Posterior vena cava (tissue), 2 donors: ENCODE measurements at regions not wholly inside any gene's neighbourhood (a gene's known extent, or its start where the extent isn't known, plus 50 kb on each side); places are given as distances from the start of the nearest gene placed in this dataset.

ENCODE experiments used
- DNase-seq: peaks from one replicate; pipeline ENCODE4 v3.0.0-alpha.2; 2020; ENCODE audit warnings: low spot score
- intact Hi-C, 2 donors: fragments of 100-400 bp; cut with DNase I; formaldehyde crosslinking; loops; one replicate each; pipeline versions ENCODE4 v1.14.1 to v1.14.2; 2022 to 2023
- donor health status: DM: yes; HTN: yes; CAD: no.
- donor health status: DM: yes; HTN: yes; CAD: no.

- intact Hi-C loops: no loop called here
- no peak for DNase-seq
These were observed 318.3 kb upstream of the SORL1-AS1 start for GRCh38 chr11:121770939-121771595.

GRCh38 chr11:121769191-121769590 lies 316.4 kb upstream of the SORL1-AS1 start:
- DNase-seq: no peak
- intact Hi-C loops: no loop called here

- intact Hi-C loops: no loop called here
- DNase-seq: no peak
These were observed 314.7 kb upstream of the SORL1-AS1 start for GRCh38 chr11:121767433-121767832.

- DNase-seq: no peak
These were observed 314.2 kb upstream of the SORL1-AS1 start for GRCh38 chr11:121766991-121767390.

GRCh38 chr11:121766166-121766565 lies 313.4 kb upstream of the SORL1-AS1 start:
- intact Hi-C loops: no loop called here
- no peak for DNase-seq

More at GRCh38 chr11:121766991-121767390, 314.2 kb upstream of the SORL1-AS1 start:
- intact Hi-C loops: no loop called here

GRCh38 chr11:121763526-121763925 lies 310.8 kb upstream of the SORL1-AS1 start:
- DNase-seq: no peak
- intact Hi-C loops: no loop called here

GRCh38 chr11:121762820-121763219 lies 310.1 kb upstream of the SORL1-AS1 start:
- no peak for DNase-seq
- intact Hi-C loops: no loop called here

- intact Hi-C loops: no loop called here
- DNase-seq: no peak
These were observed 308.4 kb upstream of the SORL1-AS1 start for GRCh38 chr11:121761186-121761585.

- intact Hi-C loops: no loop called here
These were observed 304.8 kb upstream of the SORL1-AS1 start for GRCh38 chr11:121757480-121758125.

GRCh38 chr11:121755906-121756305 lies 303.1 kb upstream of the SORL1-AS1 start:
- DNase-seq: no peak
- intact Hi-C loops: no loop called here

More at GRCh38 chr11:121757480-121758125, 304.8 kb upstream of the SORL1-AS1 start:
- DNase-seq: no peak

- intact Hi-C loops: no loop called here
- no peak for DNase-seq
These were observed 302.4 kb upstream of the SORL1-AS1 start for GRCh38 chr11:121755191-121755590.

GRCh38 chr11:121754598-121754997 lies 301.8 kb upstream of the SORL1-AS1 start:
- no peak for DNase-seq
- intact Hi-C loops: no loop called here

GRCh38 chr11:121749691-121750090 lies 296.9 kb upstream of the SORL1-AS1 start:
- no peak for DNase-seq
- intact Hi-C loops: no loop called here

GRCh38 chr11:121748068-121748467 lies 295.3 kb upstream of the SORL1-AS1 start:
- DNase-seq: no peak
- intact Hi-C loops: no loop called here

GRCh38 chr11:121743285-121743684 lies 290.5 kb upstream of the SORL1-AS1 start:
- no peak for DNase-seq
- intact Hi-C loops: no loop called here

- intact Hi-C loops: no loop called here
- DNase-seq: peak; percentile 95
These were observed 289.1 kb upstream of the SORL1-AS1 start for GRCh38 chr11:121741761-121742361.

- no peak for DNase-seq
- intact Hi-C loops: no loop called here
These were observed 288.6 kb upstream of the SORL1-AS1 start for GRCh38 chr11:121741351-121741760.

- intact Hi-C loops: no loop called here
- DNase-seq: no peak
These were observed 288.1 kb upstream of the SORL1-AS1 start for GRCh38 chr11:121740902-121741301.

GRCh38 chr11:121733858-121734257 lies 281.1 kb upstream of the SORL1-AS1 start:
- intact Hi-C loops: no loop called here

GRCh38 chr11:121727942-121728341 lies 275.2 kb upstream of the SORL1-AS1 start:
- DNase-seq: no peak
- intact Hi-C loops: loop anchor here in 1 of 2 donors (10.0 kb wide), 1 partner anchor 63 kb away; no protein-coding TSS in a partner anchor

More at GRCh38 chr11:121733858-121734257, 281.1 kb upstream of the SORL1-AS1 start:
- no peak for DNase-seq
